MM.1S (cell line): ENCODE measurements at regions not wholly inside any gene's neighbourhood (a gene's known extent, or its start where the extent isn't known, plus 50 kb on each side); places are given as distances from the start of the nearest gene placed in this dataset.

ENCODE experiments used
- DNase-seq: peaks from one replicate; pipeline ENCODE4 v3.0.0-alpha.2; 2015
- H2AFZ ChIP-seq: fragments of 300-600 bp; sonication (generic); 2 replicates; pipeline ENCODE4 v1.6.0; 2016; ENCODE audit warnings: antibody characterized with exemption, low read length
- H3F3A ChIP-seq: fragments of 300-600 bp; sonication (generic); 2 replicates; pipeline ENCODE4 v1.6.1; 2016; ENCODE audit warnings: mild to moderate bottlenecking, antibody characterized with exemption, low read length, moderate library complexity, mixed read lengths; ENCODE audit not compliant: insufficient read depth
- H3K27ac ChIP-seq: fragments of 300-600 bp; sonication (generic); 2 replicates; pipeline ENCODE4 v1.5.1; 2016; ENCODE audit warnings: mild to moderate bottlenecking, low read length
- H3K27me3 ChIP-seq: fragments of 300-600 bp; sonication (generic); replicated peaks from 2 replicates; pipeline ENCODE4 v1.6.0; 2016; ENCODE audit warnings: low read length; ENCODE audit not compliant: insufficient read depth
- H3K36me3 ChIP-seq: fragments of 300-600 bp; sonication (generic); replicated peaks from 2 replicates; pipeline ENCODE4 v1.6.1; 2016; ENCODE audit warnings: mild to moderate bottlenecking, low read length, mixed read lengths; ENCODE audit not compliant: insufficient read depth
- H3K4me1 ChIP-seq: fragments of 300-600 bp; sonication (generic); 2 replicates; pipeline ENCODE4 v1.6.1; 2016; ENCODE audit warnings: low read length, mixed read lengths
- H3K4me2 ChIP-seq: fragments of 300-600 bp; sonication (generic); 2 replicates; pipeline ENCODE4 v1.6.0; 2016; ENCODE audit warnings: low read depth, low read length
- H3K4me3 ChIP-seq: fragments of 300-600 bp; sonication (generic); 2 replicates; pipeline ENCODE4 v1.5.1; 2016; ENCODE audit warnings: low read length, mixed read lengths
- H3K79me2 ChIP-seq: fragments of 300-600 bp; sonication (generic); 2 replicates; pipeline ENCODE4 v1.6.1; 2016; ENCODE audit warnings: mixed run types, low read length, mixed read lengths
- H3K9ac ChIP-seq: fragments of 300-600 bp; sonication (generic); 2 replicates; pipeline ENCODE4 v1.6.1; 2016; ENCODE audit warnings: low read length, mixed read lengths
- H3K9me2 ChIP-seq: fragments of 300-600 bp; sonication (generic); replicated peaks from 2 replicates; pipeline ENCODE4 v1.6.1; 2016; ENCODE audit warnings: mild to moderate bottlenecking, low read length, mixed read lengths; ENCODE audit not compliant: insufficient read depth
- H3K9me3 ChIP-seq: fragments of 300-600 bp; sonication (generic); replicated peaks from 2 replicates; pipeline ENCODE4 v1.6.1; 2016; ENCODE audit warnings: mild to moderate bottlenecking, low read length, mixed read lengths; ENCODE audit not compliant: insufficient read depth
- H4K20me1 ChIP-seq: fragments of 300-600 bp; sonication (generic); 2 replicates; pipeline ENCODE4 v1.6.1; 2016; ENCODE audit warnings: mild to moderate bottlenecking, low read length, moderate library complexity, mixed read lengths; ENCODE audit not compliant: insufficient read depth
- EZH2 ChIP-seq: fragments of 300-600 bp; sonication (generic); optimal IDR thresholded peaks from 2 replicates; pipeline ENCODE3; 2017; ENCODE audit warnings: low read depth, mild to moderate bottlenecking, antibody characterized with exemption, low read length, mixed read lengths
- EZH2phosphoT487 ChIP-seq: fragments of 300-600 bp; sonication (generic); IDR thresholded peaks from 2 replicates; pipeline ENCODE4 v1.6.1; 2018; ENCODE audit warnings: antibody characterized with exemption, low read length
- TF ChIP-seq, protein P1 (sequence below): fragments of 300-600 bp; sonication (generic); IDR thresholded peaks from 2 replicates; pipeline ENCODE4 v1.5.1; 2016; ENCODE audit warnings: antibody characterized with exemption, low read length, mixed read lengths

DNA sequence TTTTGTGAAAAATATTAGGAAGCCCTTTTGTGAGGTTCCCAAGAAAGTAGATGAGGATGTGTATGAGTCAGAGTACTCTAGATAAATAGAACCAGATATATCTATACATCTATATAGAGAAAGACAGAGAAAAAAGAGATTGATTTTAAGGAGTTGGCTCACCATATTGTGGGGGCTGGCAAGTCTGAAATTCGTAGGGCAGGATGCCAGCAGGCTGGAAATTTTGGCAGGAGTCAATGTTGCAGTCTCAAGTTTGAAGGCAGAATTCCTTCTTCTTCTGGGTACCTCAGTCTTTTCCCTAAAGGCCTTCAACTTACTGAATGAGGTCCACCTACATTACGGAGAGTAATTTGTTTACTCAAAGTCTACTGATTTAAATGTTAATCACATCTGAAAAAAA, 65.3 kb upstream of the SAMD3 start:
- Histone ChIP-seq H3K27me3 (no peaks in the 10 kb centered on the region), H4K20me1 (no peaks in the 10 kb centered on the region), H3K27ac (no peak overlapping the region), H3K9me2 (no peaks in the 10 kb centered on the region), H2AFZ (no peak overlapping the region), H3F3A (no peaks in the 10 kb centered on the region), H3K9me3 (no peaks in the 10 kb centered on the region), H3K4me2 (no peak overlapping the region), H3K9ac (no peak overlapping the region), H3K79me2 (0 out of 2 replicates have a peak, but pooled peaks cover 5% of the 10 kb centered on the region), H3K4me1 (no peaks in the 10 kb centered on the region), H3K36me3 (no peaks in the 10 kb centered on the region), H3K4me3 (no peak overlapping the region)
- no peak for DNase-seq
- TF ChIP-seq EZH2phosphoT487 (no peak), EZH2 (no peak)
- TF ChIP-seq, protein P1, sequence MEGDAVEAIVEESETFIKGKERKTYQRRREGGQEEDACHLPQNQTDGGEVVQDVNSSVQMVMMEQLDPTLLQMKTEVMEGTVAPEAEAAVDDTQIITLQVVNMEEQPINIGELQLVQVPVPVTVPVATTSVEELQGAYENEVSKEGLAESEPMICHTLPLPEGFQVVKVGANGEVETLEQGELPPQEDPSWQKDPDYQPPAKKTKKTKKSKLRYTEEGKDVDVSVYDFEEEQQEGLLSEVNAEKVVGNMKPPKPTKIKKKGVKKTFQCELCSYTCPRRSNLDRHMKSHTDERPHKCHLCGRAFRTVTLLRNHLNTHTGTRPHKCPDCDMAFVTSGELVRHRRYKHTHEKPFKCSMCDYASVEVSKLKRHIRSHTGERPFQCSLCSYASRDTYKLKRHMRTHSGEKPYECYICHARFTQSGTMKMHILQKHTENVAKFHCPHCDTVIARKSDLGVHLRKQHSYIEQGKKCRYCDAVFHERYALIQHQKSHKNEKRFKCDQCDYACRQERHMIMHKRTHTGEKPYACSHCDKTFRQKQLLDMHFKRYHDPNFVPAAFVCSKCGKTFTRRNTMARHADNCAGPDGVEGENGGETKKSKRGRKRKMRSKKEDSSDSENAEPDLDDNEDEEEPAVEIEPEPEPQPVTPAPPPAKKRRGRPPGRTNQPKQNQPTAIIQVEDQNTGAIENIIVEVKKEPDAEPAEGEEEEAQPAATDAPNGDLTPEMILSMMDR = no peak

DNA sequence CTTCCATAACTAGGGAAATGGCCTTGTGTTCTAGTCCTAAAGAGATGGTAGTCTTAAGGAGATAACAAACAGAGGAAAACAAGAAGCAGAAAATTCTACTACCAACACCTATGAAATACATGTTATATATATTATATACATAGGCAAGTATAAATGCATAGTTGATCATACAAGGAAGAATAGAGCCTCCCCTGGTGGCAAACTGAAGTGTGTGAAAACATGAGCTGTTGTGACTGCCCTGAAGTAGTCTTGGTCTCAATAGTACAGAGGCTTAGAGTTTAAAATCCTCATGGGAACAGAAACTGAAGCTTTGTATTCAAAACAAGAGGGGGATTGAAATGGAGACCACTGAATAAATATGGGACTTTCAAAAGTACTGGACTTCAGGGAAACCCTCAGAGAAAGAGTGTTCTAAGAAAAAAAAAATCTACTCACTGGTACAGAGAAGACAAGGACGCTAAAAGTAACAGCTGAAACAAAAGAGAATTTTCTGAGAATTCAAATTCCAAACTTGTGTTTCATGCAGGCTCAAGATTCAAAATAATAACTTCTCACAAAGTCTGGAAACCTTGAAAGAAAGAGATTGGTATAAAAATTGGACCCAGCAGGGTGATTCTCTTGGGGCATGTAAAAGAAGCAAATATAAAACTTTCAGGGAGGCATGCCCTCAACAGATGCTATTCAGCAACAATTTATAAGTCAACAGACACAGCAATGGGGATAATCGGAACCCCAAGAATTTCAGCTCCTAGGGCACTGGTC, 59.7 kb upstream of the SAMD3 start:
- no peaks in the 10 kb centered on the region for H3K9me3 ChIP-seq
- H3K27ac ChIP-seq = no peak overlapping the region
- no peak overlapping the region for H3K4me3 ChIP-seq
- no peak overlapping the region for H3K9ac ChIP-seq
- no peaks in the 10 kb centered on the region for H4K20me1 ChIP-seq
- no peaks in the 10 kb centered on the region for H3K27me3 ChIP-seq
- DNase-seq = peak; percentile 29
- H3K4me2 ChIP-seq = no peak overlapping the region
- H3K9me2 ChIP-seq = no peaks in the 10 kb centered on the region
- no peaks in the 10 kb centered on the region for H3K79me2 ChIP-seq
- H2AFZ ChIP-seq = no peak overlapping the region
- no peaks in the 10 kb centered on the region for H3K4me1 ChIP-seq
- TF ChIP-seq EZH2phosphoT487 (no peak), EZH2 (no peak)
- TF ChIP-seq, protein P1 = peak; percentile 61
- no peaks in the 10 kb centered on the region for H3F3A ChIP-seq
- H3K36me3 ChIP-seq = no peaks in the 10 kb centered on the region

DNA sequence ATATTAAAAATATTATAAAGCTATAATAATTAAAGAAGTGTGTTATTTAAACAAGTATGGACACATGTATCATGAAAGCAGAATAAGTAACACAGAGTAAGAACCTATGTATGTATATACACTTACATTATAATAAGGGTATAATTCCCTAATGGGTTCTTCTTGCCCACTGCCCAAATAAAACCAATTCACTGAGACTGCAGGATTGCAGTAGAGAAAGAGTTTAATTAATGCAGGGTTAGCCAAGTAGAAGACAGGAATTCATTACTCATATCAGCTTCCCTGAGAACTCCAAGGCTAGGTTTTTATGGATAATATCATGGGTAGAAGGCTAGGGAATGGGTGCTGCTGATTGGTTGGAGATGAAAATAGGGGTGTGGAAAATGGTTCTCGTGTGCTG, 53.8 kb upstream of the SAMD3 start:
- Histone ChIP-seq H3F3A (no peaks in the 10 kb centered on the region), H3K27me3 (no peaks in the 10 kb centered on the region)
- TF ChIP-seq, protein P1 = no peak
- TF ChIP-seq EZH2 (no peak), EZH2phosphoT487 (no peak)

More for the DNA sequence above, 53.8 kb upstream of the SAMD3 start:
- no peaks in the 10 kb centered on the region for H3K4me1 ChIP-seq
- no peak overlapping the region for H3K4me2 ChIP-seq
- no peak overlapping the region for H3K9ac ChIP-seq
- peaks cover 5% of the 10 kb centered on the region; the same call in 1 of the 2 replicates for H3K79me2 ChIP-seq
- no peaks in the 10 kb centered on the region for H4K20me1 ChIP-seq
- H3K9me3 ChIP-seq = no peaks in the 10 kb centered on the region
- no peaks in the 10 kb centered on the region for H3K36me3 ChIP-seq
- H2AFZ ChIP-seq = no peak overlapping the region
- DNase-seq = no peak
- no peak overlapping the region for H3K27ac ChIP-seq
- H3K4me3 ChIP-seq = no peak overlapping the region
- no peaks in the 10 kb centered on the region for H3K9me2 ChIP-seq
